ENCODE measurements at regions not wholly inside any gene's neighbourhood (a gene's known extent, or its start where the extent isn't known, plus 50 kb on each side); places are given as distances from the start of the nearest gene placed in this dataset.
A peak's percentile ranks its signal among the peaks of the same experiment; 100 is the strongest.

- ATAC-seq: no peak
These were observed 178.5 kb upstream of the RPL38 start for GRCh38 chr17:74024871-74025531.

GRCh38 chr17:74027444-74027843, 176.0 kb upstream of the RPL38 start:
- ATAC-seq: no peak

- no peak for ATAC-seq
These were observed 174.9 kb upstream of the RPL38 start for GRCh38 chr17:74028354-74029116.

GRCh38 chr17:74031316-74032090, 172.0 kb upstream of the RPL38 start:
- ATAC-seq: no peak

GRCh38 chr17:74032222-74032621, 171.3 kb upstream of the RPL38 start:
- no peak for ATAC-seq

GRCh38 chr17:74037320-74037719, 166.2 kb upstream of the RPL38 start:
- no peak for ATAC-seq

- no peak for ATAC-seq
These were observed 163.2 kb upstream of the RPL38 start for GRCh38 chr17:74040291-74040690.

- ATAC-seq: no peak
These were observed 162.7 kb upstream of the RPL38 start for GRCh38 chr17:74040729-74041128.

GRCh38 chr17:74041869-74042640, 161.4 kb upstream of the RPL38 start:
- no peak for ATAC-seq

GRCh38 chr17:74042744-74043486, 160.6 kb upstream of the RPL38 start:
- peak; percentile 88 to 91 for ATAC-seq

- ATAC-seq: no peak
These were observed 159.5 kb upstream of the RPL38 start for GRCh38 chr17:74043976-74044375.

- ATAC-seq: no peak
These were observed 157.7 kb upstream of the RPL38 start for GRCh38 chr17:74045608-74046280.

GRCh38 chr17:74049167-74049966, 154.1 kb upstream of the RPL38 start:
- ATAC-seq: no peak

GRCh38 chr17:74049967-74050458, 153.5 kb upstream of the RPL38 start:
- no peak for ATAC-seq

- ATAC-seq: no peak
These were observed 152.1 kb upstream of the RPL38 start for GRCh38 chr17:74051348-74051747.

GRCh38 chr17:74052993-74053711, 150.3 kb upstream of the RPL38 start:
- no peak for ATAC-seq

- ATAC-seq: no peak
These were observed 149.8 kb upstream of the RPL38 start for GRCh38 chr17:74053712-74054078.

GRCh38 chr17:74054249-74054648, 149.2 kb upstream of the RPL38 start:
- ATAC-seq: no peak

GRCh38 chr17:74055508-74056160, 147.8 kb upstream of the RPL38 start:
- no peak for ATAC-seq

Measured in activated CD4-positive, CD25-positive, alpha-beta regulatory T cell treated with anti-CD3 and anti-CD28 coated beads, Interleukin-2, amount 50 U/mL, for 24 hours (primary cell).